ENCODE measurements at regions not wholly inside any gene's neighbourhood (a gene's known extent, or its start where the extent isn't known, plus 50 kb on each side); places are given as distances from the start of the nearest gene placed in this dataset.
"Not testable (repeated sequence)": the region's sequence is repeated elsewhere in the genome, so short reads cannot be mapped to it uniquely, and the experiment has no call there.

GRCh38 chr1:161454865-161455707 lies 50.2 kb upstream of the FCGR2A start:
- H3K4me3 ChIP-seq (ENCODE audit: low read length); DNase-seq (ENCODE audit: low read depth): not testable (repeated sequence)

DNA sequence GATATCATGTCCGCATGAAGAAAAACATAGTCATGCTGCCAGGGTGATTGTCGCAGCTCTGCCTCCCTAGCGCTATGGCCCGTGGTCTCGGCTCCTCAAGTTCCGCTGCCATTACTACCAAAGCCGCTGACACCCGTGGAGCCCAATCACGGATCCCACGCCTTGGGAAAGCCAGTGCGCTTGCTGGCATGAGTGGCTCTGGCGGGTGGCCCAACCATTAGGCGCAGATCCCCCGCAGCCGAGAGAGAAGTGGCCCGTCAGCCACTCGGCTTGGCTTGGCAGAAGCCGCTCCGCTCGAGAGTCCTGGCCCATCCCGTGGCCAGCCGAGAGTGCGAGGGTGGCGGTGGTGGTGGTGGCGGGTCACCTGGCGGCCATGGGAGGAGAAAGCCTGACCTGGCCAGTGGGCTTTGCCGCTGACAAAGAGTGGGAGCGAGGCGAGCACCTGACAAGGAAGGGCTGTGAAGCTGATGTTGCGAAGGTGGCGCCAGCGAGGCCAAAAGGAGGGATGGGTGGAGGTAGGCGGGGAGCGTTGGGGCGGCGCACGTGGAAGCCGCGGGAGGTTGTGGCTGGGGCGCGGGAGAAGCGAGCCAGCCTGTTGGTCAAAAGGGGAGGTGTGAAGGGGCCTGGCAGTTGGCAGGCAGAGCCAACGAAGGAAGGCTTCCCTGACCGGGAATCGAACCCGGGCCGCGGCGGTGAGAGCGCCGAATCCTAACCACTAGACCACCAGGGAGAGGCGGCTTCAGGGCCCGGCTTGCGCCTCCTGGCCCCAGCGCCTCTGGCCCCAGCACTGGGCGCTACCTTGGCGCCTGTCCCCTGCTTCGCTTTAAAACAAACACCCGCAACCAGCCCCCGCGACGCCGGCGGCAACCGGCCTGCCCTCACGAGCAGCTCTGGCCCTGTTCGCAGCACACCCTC lies 51.0 kb upstream of the FCGR2A start:
- H3K4me3 ChIP-seq (ENCODE audit: low read length); DNase-seq (ENCODE audit: low read depth): not testable (repeated sequence)

GRCh38 chr1:161451698-161452348 lies 53.4 kb upstream of the FCGR2A start:
- not testable (repeated sequence) for DNase-seq (ENCODE audit: low read depth); H3K4me3 ChIP-seq (ENCODE audit: low read length)

GRCh38 chr1:161447760-161448332 lies 57.4 kb upstream of the FCGR2A start:
- H3K4me3 ChIP-seq (ENCODE audit: low read length); DNase-seq (ENCODE audit: low read depth): not testable (repeated sequence)

- H3K4me3 ChIP-seq (ENCODE audit: low read length); DNase-seq (ENCODE audit: low read depth): not testable (repeated sequence)
Observed at GRCh38 chr1:161447040-161447759, 58.1 kb upstream of the FCGR2A start.

GRCh38 chr1:161444725-161445124 lies 60.5 kb upstream of the FCGR2A start:
- not testable (repeated sequence) for DNase-seq (ENCODE audit: low read depth); H3K4me3 ChIP-seq (ENCODE audit: low read length)

- H3K4me3 ChIP-seq (ENCODE audit: low read length); DNase-seq (ENCODE audit: low read depth): not testable (repeated sequence)
Observed at GRCh38 chr1:161444255-161444654, 61.0 kb upstream of the FCGR2A start.

DNA sequence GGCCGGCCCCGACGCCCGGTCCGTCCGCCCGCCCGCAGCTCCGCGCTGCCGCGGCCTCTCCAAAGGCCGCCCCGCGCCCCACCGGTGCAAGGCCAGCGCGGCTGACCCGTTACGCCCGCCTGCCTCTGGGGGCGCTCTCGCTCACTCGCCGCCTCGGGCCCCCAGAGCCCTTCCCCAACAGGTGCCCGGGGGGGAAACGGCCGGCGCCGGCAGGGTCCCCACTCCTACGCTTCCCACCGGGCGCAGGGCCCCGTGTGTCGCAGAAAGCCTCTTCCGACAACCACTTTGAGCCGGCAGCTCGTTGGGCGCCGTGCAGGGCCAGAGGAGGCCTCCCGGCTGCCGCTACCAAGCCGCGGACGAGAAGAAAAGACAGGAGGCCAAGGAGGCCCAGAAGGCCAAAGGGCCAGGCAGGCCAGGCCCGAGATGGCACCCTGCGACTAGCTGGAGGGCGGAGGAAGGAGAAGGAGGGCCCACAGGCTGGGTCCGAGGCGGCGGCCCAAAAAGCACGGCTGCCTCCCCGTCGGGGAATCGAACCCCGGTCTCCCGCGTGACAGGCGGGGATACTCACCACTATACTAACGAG lies 64.9 kb upstream of the FCGR2A start:
- H3K4me3 ChIP-seq (ENCODE audit: low read length) = peak overlapping the region; percentile 56
- TF ChIP-seq, protein P1, sequence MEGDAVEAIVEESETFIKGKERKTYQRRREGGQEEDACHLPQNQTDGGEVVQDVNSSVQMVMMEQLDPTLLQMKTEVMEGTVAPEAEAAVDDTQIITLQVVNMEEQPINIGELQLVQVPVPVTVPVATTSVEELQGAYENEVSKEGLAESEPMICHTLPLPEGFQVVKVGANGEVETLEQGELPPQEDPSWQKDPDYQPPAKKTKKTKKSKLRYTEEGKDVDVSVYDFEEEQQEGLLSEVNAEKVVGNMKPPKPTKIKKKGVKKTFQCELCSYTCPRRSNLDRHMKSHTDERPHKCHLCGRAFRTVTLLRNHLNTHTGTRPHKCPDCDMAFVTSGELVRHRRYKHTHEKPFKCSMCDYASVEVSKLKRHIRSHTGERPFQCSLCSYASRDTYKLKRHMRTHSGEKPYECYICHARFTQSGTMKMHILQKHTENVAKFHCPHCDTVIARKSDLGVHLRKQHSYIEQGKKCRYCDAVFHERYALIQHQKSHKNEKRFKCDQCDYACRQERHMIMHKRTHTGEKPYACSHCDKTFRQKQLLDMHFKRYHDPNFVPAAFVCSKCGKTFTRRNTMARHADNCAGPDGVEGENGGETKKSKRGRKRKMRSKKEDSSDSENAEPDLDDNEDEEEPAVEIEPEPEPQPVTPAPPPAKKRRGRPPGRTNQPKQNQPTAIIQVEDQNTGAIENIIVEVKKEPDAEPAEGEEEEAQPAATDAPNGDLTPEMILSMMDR (conservative IDR thresholded peaks at IDR 0.05; ENCODE audit: low read length) = peak; percentile 42
- peak; percentile 60 for DNase-seq (ENCODE audit: low read depth)

DNA sequence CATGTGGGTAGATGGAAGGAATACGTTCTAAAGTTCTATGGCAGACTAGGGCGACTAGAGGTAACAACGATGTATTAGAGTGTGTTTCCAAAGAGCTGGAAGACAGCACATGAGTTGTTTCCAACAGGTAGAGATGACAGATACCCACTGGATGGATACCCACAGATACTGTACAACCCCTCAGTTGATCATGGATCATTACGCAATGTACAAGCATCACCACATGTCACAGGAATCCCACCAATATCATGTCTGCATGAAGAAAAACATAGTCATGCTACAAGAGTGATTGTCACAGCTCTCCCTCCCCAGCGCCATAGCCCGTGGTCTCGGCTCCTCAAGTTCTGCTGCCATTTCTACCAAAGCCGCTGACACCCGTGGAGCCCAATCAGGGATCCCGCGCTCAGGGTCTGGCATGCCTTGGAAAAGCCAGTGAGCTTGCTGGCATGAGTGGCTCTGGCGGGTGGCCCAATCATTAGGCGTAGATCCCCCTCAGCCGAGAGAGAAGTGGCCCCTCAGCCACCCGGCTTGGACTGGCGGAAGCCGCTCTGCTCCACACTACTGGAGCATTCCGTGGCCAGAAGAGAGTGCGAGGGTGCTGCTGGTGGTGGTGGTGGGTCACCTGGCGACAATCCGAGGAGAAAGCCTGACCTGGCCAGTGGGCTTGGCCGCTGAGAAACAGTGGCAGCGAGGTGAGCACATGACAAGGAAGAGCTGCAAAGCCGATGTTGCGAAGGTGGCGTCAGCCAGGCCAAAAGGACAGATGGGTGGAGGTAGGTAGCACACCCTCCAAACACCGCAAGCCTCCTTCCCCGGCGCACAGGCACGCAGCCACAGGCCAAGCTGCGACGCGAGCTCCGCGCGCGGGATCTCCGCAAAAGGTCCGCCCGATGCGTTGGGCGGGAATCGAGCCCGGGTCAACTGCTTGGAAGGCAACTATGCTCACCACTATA lies 65.7 kb upstream of the FCGR2A start:
- DNase-seq (ENCODE audit: low read depth) = no peak
- TF ChIP-seq, protein P1 (conservative IDR thresholded peaks at IDR 0.05; ENCODE audit: low read length) = no peak
- peak overlapping the region; percentile 47 for H3K4me3 ChIP-seq (ENCODE audit: low read length)

DNA sequence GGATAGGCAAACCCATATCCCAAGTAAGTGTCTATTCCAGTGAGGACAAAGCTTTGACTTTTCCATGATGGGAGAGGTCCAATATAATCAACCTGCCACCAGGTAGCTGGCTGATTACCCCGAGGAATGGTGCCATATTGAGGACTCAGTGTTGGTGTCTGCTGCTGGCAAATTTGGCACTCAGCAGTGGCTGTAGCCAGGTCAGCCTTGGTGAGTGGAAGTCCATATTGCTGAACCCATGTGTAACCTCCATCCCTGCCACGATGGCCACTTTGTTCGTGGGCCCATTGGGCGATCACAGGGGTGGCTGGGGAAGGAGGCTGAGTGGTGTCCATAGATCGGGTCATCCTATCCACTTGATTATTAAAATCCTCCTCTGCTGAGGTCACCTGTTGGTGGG lies 65.5 kb upstream of the CFAP126 start:
- H3K4me3 ChIP-seq (ENCODE audit: low read length); DNase-seq (ENCODE audit: low read depth): not testable (repeated sequence)

Measured in AG10803 (cell line).